ENCODE measurements at regions not wholly inside any gene's neighbourhood (a gene's known extent, or its start where the extent isn't known, plus 50 kb on each side); places are given as distances from the start of the nearest gene placed in this dataset.

GRCh38 chr9:108663422-108663821 is 192.4 kb downstream of the ACTL7B start:
- TF ChIP-seq, protein P1, sequence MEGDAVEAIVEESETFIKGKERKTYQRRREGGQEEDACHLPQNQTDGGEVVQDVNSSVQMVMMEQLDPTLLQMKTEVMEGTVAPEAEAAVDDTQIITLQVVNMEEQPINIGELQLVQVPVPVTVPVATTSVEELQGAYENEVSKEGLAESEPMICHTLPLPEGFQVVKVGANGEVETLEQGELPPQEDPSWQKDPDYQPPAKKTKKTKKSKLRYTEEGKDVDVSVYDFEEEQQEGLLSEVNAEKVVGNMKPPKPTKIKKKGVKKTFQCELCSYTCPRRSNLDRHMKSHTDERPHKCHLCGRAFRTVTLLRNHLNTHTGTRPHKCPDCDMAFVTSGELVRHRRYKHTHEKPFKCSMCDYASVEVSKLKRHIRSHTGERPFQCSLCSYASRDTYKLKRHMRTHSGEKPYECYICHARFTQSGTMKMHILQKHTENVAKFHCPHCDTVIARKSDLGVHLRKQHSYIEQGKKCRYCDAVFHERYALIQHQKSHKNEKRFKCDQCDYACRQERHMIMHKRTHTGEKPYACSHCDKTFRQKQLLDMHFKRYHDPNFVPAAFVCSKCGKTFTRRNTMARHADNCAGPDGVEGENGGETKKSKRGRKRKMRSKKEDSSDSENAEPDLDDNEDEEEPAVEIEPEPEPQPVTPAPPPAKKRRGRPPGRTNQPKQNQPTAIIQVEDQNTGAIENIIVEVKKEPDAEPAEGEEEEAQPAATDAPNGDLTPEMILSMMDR (IDR thresholded peaks at IDR 0.05), result no peak
- no peak for TF ChIP-seq POLR2A (IDR thresholded peaks at IDR 0.05)
- no peak for TF ChIP-seq POLR2AphosphoS5 (IDR thresholded peaks at IDR 0.05)

All from transverse colon (tissue), 4 donors.